ENCODE measurements at regions not wholly inside any gene's neighbourhood (a gene's known extent, or its start where the extent isn't known, plus 50 kb on each side); places are given as distances from the start of the nearest gene placed in this dataset.

- Histone ChIP-seq H3T11ph (ENCODE audit: low read length) (no peak overlapping the region), H3K23me2 (ENCODE audit: insufficient read length, low read depth, low read length, poor library complexity, severe bottlenecking) (no peaks in the 10 kb centered on the region), H3K79me1 (ENCODE audit: insufficient read depth, low read depth, low read length, poor library complexity, severe bottlenecking) (no peaks in the 10 kb centered on the region), H3K56ac (ENCODE audit: insufficient read length, low read depth, low read length) (no peak overlapping the region), H3K4me2 (ENCODE audit: insufficient read depth, insufficient read length, low read length) (no peak overlapping the region), H3K79me2 (ENCODE audit: insufficient read depth, low read length) (no peaks in the 10 kb centered on the region), H2BK20ac (ENCODE audit: low read depth, low read length, poor library complexity, severe bottlenecking) (no peak overlapping the region), H4K5ac (ENCODE audit: insufficient read length, low read depth, low read length) (no peak overlapping the region), H2BK5ac (ENCODE audit: insufficient read length, low read length) (no peak overlapping the region), H2AFZ (ENCODE audit: low read length) (no peak overlapping the region), H3K4me1 (ENCODE audit: insufficient read depth, low read length) (no peaks in the 10 kb centered on the region), H4K91ac (ENCODE audit: insufficient read length, low read depth, low read length) (no peak overlapping the region), H3K9me3 (ENCODE audit: control insufficient read depth, low read depth, low read length) (no peaks in the 10 kb centered on the region), H3K18ac (ENCODE audit: insufficient read length, low read depth, low read length) (no peak overlapping the region), H2BK120ac (ENCODE audit: low read depth, low read length, poor library complexity, severe bottlenecking) (no peak overlapping the region), H3K23ac (ENCODE audit: insufficient read length, low read depth, low read length) (no peak overlapping the region), H3K27ac (ENCODE audit: insufficient read length, low read depth, low read length) (no peak overlapping the region), H3K14ac (ENCODE audit: insufficient read depth, low read length) (no peak overlapping the region), H2BK15ac (ENCODE audit: low read depth, low read length) (no peak overlapping the region), H2AK5ac (ENCODE audit: insufficient read length, low read length) (no peak overlapping the region), H4K8ac (replicated peaks; ENCODE audit: insufficient read length, low read depth, low read length) (no peak overlapping the region), H4K20me1 (ENCODE audit: control insufficient read depth, insufficient read depth, insufficient read length) (no peaks in the 10 kb centered on the region), H3K4ac (ENCODE audit: low read depth, low read length) (no peak overlapping the region), H3K27me3 (ENCODE audit: insufficient read depth, low read length) (no peaks in the 10 kb centered on the region), H2BK12ac (ENCODE audit: insufficient read length, low read depth, low read length) (no peak overlapping the region), H3K9ac (ENCODE audit: extremely low read depth, insufficient read length, low read length) (no peak overlapping the region)
- no peak for DNase-seq
- H3K9me3 Mint-ChIP-seq, result no peaks in the 10 kb centered on the region
- no peaks in the 10 kb centered on the region for H3K27me3 Mint-ChIP-seq (ENCODE audit: low read depth)
- TF ChIP-seq CTCF (conservative IDR thresholded peaks at IDR 0.05), result no peak
- H3K4me3 Mint-ChIP-seq, result no peak overlapping the region
- H3K4me1 Mint-ChIP-seq, result peaks cover 2 to 5% of the 10 kb centered on the region in 2 experiments
- no CpG with 5 or more reads among the region's 5 CpGs for WGBS (ENCODE audit: extremely low coverage, insufficient read length, low lambda C conversion rate)
- H3K36me3 Mint-ChIP-seq (ENCODE audit: insufficient read depth in 1 of 3, low read depth in 3 of 3), result no peaks in the 10 kb centered on the region
- no peak overlapping the region for H3K27ac Mint-ChIP-seq
These were observed 832.2 kb downstream of the DTWD2 start for GRCh38 chr5:118156181-118156580.
